K562 (cell line): ENCODE measurements at regions not wholly inside any gene's neighbourhood (a gene's known extent, or its start where the extent isn't known, plus 50 kb on each side); places are given as distances from the start of the nearest gene placed in this dataset.

Experiments
- ATAC-seq: fragments of 200-7000 bp; cut with Tn5 transposase; 3 replicates; pipeline ENCODE4 v1.9.1; 2020; ENCODE audit warnings: moderate library complexity
- BruUV-seq: library from RNA; stranded (reverse); fragments of 400-500 nt; replicated peaks from 2 replicates; lab custom pipeline; 2021; lab: Mats Ljungman, UMichigan
- CTCF ChIA-PET: fragments of 300-600 bp; formaldehyde crosslinking; extraction: SDS; loops from one replicate; lab custom pipeline; 2021; ENCODE audit warnings: low intra/inter-chr PET ratio; lab: Yijun Ruan, JAX
- POLR2A ChIA-PET: fragments of 300-600, 350-650 bp; sonication (Branson Sonifier 250); formaldehyde crosslinking; extraction: SDS; loops from one replicate; lab custom pipeline; 2021; ENCODE audit warnings: antibody characterized with exemption, inconsistent platforms; lab: Yijun Ruan, JAX
- DNase-seq, 4 experiments: peaks; one replicate each; pipeline versions ENCODE4 v3.0.0 to v3.0.0-alpha.2; 2011 to 2018; ENCODE audit warnings: low spot score in 3 of 4, mixed read lengths in 3 of 4; ENCODE audit errors: extremely low read depth in 1 of 4
- FAIRE-seq: peaks from 2 replicates; lab custom pipeline; 2011; peaks lifted over from hg19 to GRCh38; lab: Jason Lieb, UNC
- H2AFZ ChIP-seq: 2 replicates; pipeline ENCODE4 v1.6.0; 2011; ENCODE audit warnings: low read depth, low read length, control low read depth, inconsistent platforms
- H3K27ac ChIP-seq: fragments of 200-600 bp; 3 replicates; pipeline ENCODE4 v1.8.0; 2011; ENCODE audit warnings: low read depth, mild to moderate bottlenecking, control low read depth, inconsistent platforms, low read length, moderate library complexity, mixed read lengths; ENCODE audit errors: extremely low read depth
- H3K27me3 ChIP-seq, 2 experiments: fragments of 300-600 bp in 1 of 2; 2 replicates in 1 of 2; 3 replicates in 1 of 2; pipeline versions ENCODE4 v1.6.0 to v1.8.0; 2011; ENCODE audit warnings: inconsistent platforms in 2 of 2, low read length in 2 of 2, mild to moderate bottlenecking in 1 of 2, mixed read lengths in 1 of 2, moderate library complexity in 1 of 2; ENCODE audit not compliant: control insufficient read depth in 2 of 2, insufficient read depth in 2 of 2
- H3K36me3 ChIP-seq: fragments of 300-600 bp; 3 replicates; pipeline ENCODE4 v1.8.0; 2011; ENCODE audit warnings: mild to moderate bottlenecking, low read length, inconsistent platforms; ENCODE audit not compliant: control insufficient read depth, insufficient read depth
- H3K4me1 ChIP-seq, 2 experiments: fragments of 200-600 bp in 1 of 2; replicated peaks in 1 of 2; 2 replicates in 1 of 2; 3 replicates in 1 of 2; pipeline versions ENCODE4 v1.5.1 to v1.8.0; 2011; ENCODE audit warnings: inconsistent platforms in 2 of 2, low read length in 2 of 2, mild to moderate bottlenecking in 1 of 2, mixed read lengths in 1 of 2, moderate library complexity in 1 of 2; ENCODE audit not compliant: control insufficient read depth in 2 of 2, insufficient read depth in 2 of 2
- H3K4me2 ChIP-seq: 2 replicates; pipeline ENCODE4 v1.6.1; 2011; ENCODE audit warnings: low read length, control low read depth, inconsistent platforms, mixed read lengths; ENCODE audit not compliant: insufficient read depth
- H3K4me3 ChIP-seq: fragments of 200-600 bp; sonication (generic), shearing (Covaris generic); 2 replicates; pipeline ENCODE4 v1.5.1; 2016; ENCODE audit warnings: control low read depth, inconsistent platforms
- H3K79me2 ChIP-seq: fragments of 200-600 bp; 3 replicates; pipeline ENCODE4 v1.8.0; 2011; ENCODE audit warnings: low read length, inconsistent platforms; ENCODE audit not compliant: control insufficient read depth, insufficient read depth
- H3K9ac ChIP-seq, 2 experiments: 2 replicates each; pipeline versions ENCODE4 v1.6.0 to v1.6.1; 2011; ENCODE audit warnings: low read depth in 2 of 2, low read length in 2 of 2, control low read depth in 1 of 2, inconsistent platforms in 1 of 2, mild to moderate bottlenecking in 1 of 2, mixed read lengths in 1 of 2; ENCODE audit not compliant: insufficient read depth in 1 of 2
- H3K9me1 ChIP-seq: one replicate; pipeline ENCODE4 v1.6.0; 2011; ENCODE audit warnings: inconsistent platforms, mild to moderate bottlenecking, low read length, moderate library complexity; ENCODE audit not compliant: control insufficient read depth, insufficient read depth
- H3K9me3 ChIP-seq: replicated peaks from 2 replicates; pipeline ENCODE4 v1.5.1; 2011; ENCODE audit warnings: low read depth, low read length, inconsistent platforms; ENCODE audit not compliant: control insufficient read depth, insufficient read depth
- H4K20me1 ChIP-seq: replicated peaks from 2 replicates; pipeline ENCODE4 v1.6.1; 2011; ENCODE audit warnings: low read length, inconsistent platforms, mixed read lengths; ENCODE audit not compliant: control insufficient read depth, insufficient read depth
- ATF3 ChIP-seq, 2 experiments: fragments of 450-650 bp in 1 of 2; sonication (generic) in 1 of 2; formaldehyde crosslinking in 1 of 2; IDR thresholded peaks in 1 of 2; conservative IDR thresholded peaks in 1 of 2; 2 replicates each; pipeline versions ENCODE4 v1.6.1 to v1.8.1; 2016 to 2023; ENCODE audit warnings: mild to moderate bottlenecking in 2 of 2, moderate library complexity in 2 of 2, inconsistent platforms in 1 of 2, missing genetic modification reagents in 1 of 2
- ETV1 ChIP-seq: fragments of 450-650 bp; conservative IDR thresholded peaks from 2 replicates; pipeline ENCODE4 v1.6.1; 2016; ENCODE audit warnings: missing genetic modification characterization, control low read depth, low read depth, missing compliant biosample characterization
- XRCC5 ChIP-seq: fragments of 200-400 bp; formaldehyde crosslinking; IDR thresholded peaks from 2 replicates; pipeline ENCODE4 v1.6.1; 2017; ENCODE audit warnings: low read depth, mild to moderate bottlenecking, low read length
- ZFP36 ChIP-seq: fragments of 150-350 bp; IDR thresholded peaks from 2 replicates; pipeline ENCODE4 v1.6.1; 2018; ENCODE audit warnings: low read length, low read depth; ENCODE audit not compliant: partially characterized antibody
- WGBS: fragments of 100-300 bp; shearing (Covaris generic); methylation state at CpG from one replicate; pipeline ENCODE4 v1.1.6; 2016; ENCODE audit warnings: low coverage, mixed read lengths; ENCODE audit not compliant: insufficient coverage; ENCODE audit errors: missing lambda C conversion rate; 5-methylcytosine and 5-hydroxymethylcytosine counted together
- in situ Hi-C: fragments of 300-500 bp; cut with MboI; formaldehyde crosslinking; loops from 4 replicates; pipeline ENCODE4 v1.15.0; 2018; ENCODE audit warnings: inconsistent platforms, mixed read lengths
- intact Hi-C: fragments of 100-400 bp; cut with micrococcal nuclease; formaldehyde crosslinking; loops from 2 replicates; pipeline ENCODE4 v1.14.2; 2022

DNA sequence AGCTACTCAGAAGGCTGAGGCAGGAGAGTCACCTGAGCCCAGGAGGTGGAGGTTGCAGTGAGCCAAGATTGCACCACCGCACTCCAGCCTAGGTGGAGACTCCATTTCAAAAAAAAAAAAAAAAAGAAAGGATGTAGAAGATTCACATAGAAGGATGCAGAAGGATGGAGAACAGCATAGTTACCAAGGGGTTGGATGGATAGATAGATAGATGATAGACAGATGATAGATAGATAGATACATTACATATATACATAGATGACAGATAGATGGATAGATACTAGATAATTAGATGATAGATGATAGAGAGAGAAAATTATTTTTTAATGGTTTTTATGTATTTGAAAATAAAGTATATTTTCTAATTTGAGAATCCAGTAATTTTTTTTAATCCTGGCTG is 160.7 kb upstream of the ARID1B start:
- Histone ChIP-seq H3K27ac (no peak overlapping the region), H3K9me3 (0 out of 2 replicates have a peak, but pooled peaks cover 5% of the 10 kb centered on the region), H3K9ac (no peak overlapping the region), H3K9me1 (no peaks in the 10 kb centered on the region), H3K4me1 (peaks cover 0 to 6% of the 10 kb centered on the region in 2 experiments; a peak in 3 of 5 replicates), H3K27me3 (0 out of 5 replicates have a peak, but pooled peaks cover 0 to 4% of the 10 kb centered on the region in 2 experiments), H3K36me3 (no peaks in the 10 kb centered on the region), H3K4me3 (no peak overlapping the region), H4K20me1 (no peaks in the 10 kb centered on the region), H2AFZ (no peak overlapping the region)
- in situ Hi-C loops (no loop called here), intact Hi-C loops (no loop called here)
- no TSS peak for BruUV-seq
- FAIRE-seq (no peak), ATAC-seq (no peak)
- CTCF ChIA-PET, result no interaction called here
- TF ChIP-seq ETV1 (tag) (no peak), XRCC5 (no peak)
- TF ChIP-seq, all 486 proteins: peak for 0
- POLR2A ChIA-PET, result no interaction called here
- DNase-seq, result no peak
- WGBS, result 20% methylated on average over 1 of the region's 1 CpG
- no peak overlapping the region for H3K4me2 ChIP-seq
- no peaks in the 10 kb centered on the region for H3K79me2 ChIP-seq

- Histone ChIP-seq H3K79me2 (no peaks in the 10 kb centered on the region), H3K27me3 (0 out of 5 replicates have a peak, but pooled peaks cover 0 to 4% of the 10 kb centered on the region in 2 experiments), H3K4me3 (no peak overlapping the region), H4K20me1 (no peaks in the 10 kb centered on the region), H2AFZ (no peak overlapping the region), H3K9ac (no peak overlapping the region), H3K36me3 (no peaks in the 10 kb centered on the region), H3K4me1 (peaks cover 0 to 6% of the 10 kb centered on the region in 2 experiments; a peak in 3 of 5 replicates), H3K9me1 (no peaks in the 10 kb centered on the region), H3K9me3 (0 out of 2 replicates have a peak, but pooled peaks cover 5% of the 10 kb centered on the region), H3K27ac (no peak overlapping the region), H3K4me2 (no peak overlapping the region)
- ChIA-PET POLR2A (no interaction called here), CTCF (no interaction called here)
- DNase-seq, result no peak
- no TSS peak for BruUV-seq
- 0% methylated on average over 1 of the region's 1 CpG for WGBS
- in situ Hi-C loops, result no loop called here
- ATAC-seq, result no peak
- intact Hi-C loops, result no loop called here
- TF ChIP-seq ZFP36, result peak; percentile 26
- no peak for TF ChIP-seq ATF3 (IDR thresholded peaks at IDR 0.05)
- TF ChIP-seq ATF3 (CRISPR knock-in tag; conservative IDR thresholded peaks at IDR 0.05), result no peak
- no peak for FAIRE-seq
These were observed 163.2 kb upstream of the ARID1B start for GRCh38 chr6:156613996-156614395.
